GM21423 (cell line): ENCODE measurements at regions not wholly inside any gene's neighbourhood (a gene's known extent, or its start where the extent isn't known, plus 50 kb on each side); places are given as distances from the start of the nearest gene placed in this dataset.

Experiments used
- ATAC-seq: cut with Tn5 transposase; IDR thresholded peaks from one replicate; pipeline ENCODE4 v1.9.1; 2021; ENCODE audit warnings: mild to moderate bottlenecking, moderate library complexity; ENCODE audit not compliant: unreplicated experiment

GRCh38 chr4:89439533-89439932 lies 131.9 kb upstream of the GPRIN3 start:
- no peak for ATAC-seq

DNA sequence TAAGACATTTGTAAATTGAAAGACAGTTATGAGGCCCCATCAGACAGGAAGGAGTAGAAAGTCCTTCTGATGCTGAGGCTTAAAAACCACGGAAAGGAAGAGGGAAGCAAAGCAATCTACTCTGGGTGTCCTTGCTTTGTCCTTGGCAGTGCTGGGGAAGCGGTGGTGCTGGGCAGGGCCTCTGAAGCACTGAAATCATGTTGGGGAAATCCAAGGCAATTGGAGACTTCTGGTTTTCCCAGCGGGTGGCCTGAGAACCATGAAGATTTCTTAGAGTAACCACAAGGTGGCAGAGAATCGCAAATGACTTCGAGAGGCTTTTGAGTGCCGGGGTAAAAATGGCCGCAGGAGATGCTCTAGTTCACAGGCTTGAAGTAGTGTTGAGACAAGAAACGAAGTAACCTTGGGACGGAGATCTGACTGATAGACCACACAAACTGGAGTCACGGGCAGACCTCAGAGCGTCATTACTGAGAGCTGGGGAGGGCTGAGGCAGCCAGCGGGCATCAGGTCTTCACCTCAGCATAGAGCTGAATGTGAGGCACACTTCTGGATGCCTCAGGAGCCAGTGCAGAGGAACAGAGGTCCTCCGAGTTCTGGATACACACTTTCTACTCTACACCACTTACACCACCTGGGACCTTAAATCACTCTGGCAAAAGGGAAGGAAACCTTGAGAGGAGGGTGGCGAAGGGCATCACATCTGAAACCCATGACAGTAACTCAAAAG lies 130.7 kb upstream of the GPRIN3 start:
- peak; percentile 66 for ATAC-seq

GRCh38 chr4:89434364-89434988 lies 126.9 kb upstream of the GPRIN3 start:
- ATAC-seq, result peak; percentile 68

DNA sequence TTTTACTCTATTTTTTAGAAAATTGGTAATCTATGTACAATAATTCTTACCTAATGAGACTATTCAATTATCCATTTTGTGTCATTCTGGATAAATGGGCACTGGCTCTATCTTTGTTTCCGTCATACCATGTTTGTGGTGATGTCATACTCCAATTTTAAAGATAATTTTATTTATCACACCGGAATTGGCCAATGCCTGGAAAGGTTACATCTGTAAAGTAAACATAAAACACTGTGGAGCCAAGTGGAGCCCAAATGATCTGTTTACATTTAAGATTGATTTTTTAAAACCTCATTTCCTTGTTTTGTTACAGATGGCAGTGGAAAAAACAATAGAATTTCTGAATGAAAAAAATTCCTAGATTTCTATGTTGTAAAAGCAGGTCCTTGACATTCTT lies 120.2 kb upstream of the GPRIN3 start:
- no peak for ATAC-seq

GRCh38 chr4:89425023-89425422 lies 117.4 kb upstream of the GPRIN3 start:
- ATAC-seq, result no peak

- ATAC-seq, result no peak
Observed at GRCh38 chr4:89422441-89422990, 114.9 kb upstream of the GPRIN3 start.

DNA sequence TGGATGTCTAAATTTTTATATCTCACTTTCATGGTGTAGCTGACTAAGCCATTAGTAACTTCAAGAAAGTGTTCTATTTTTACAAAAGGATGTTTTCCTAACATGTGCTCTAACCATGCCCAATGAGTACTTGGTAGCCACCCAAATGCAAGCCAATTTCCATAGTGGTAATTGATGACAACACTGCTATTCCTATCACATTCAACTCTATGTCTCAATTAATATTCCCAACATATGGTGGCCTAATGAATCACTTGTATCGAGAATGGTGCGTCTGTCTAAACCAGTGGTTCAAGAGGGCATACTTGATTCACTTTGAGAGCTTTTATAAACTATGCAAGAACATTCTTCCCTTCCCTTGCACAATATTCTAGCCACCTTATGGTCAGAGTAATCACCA lies 112.9 kb upstream of the GPRIN3 start:
- ATAC-seq, result no peak

DNA sequence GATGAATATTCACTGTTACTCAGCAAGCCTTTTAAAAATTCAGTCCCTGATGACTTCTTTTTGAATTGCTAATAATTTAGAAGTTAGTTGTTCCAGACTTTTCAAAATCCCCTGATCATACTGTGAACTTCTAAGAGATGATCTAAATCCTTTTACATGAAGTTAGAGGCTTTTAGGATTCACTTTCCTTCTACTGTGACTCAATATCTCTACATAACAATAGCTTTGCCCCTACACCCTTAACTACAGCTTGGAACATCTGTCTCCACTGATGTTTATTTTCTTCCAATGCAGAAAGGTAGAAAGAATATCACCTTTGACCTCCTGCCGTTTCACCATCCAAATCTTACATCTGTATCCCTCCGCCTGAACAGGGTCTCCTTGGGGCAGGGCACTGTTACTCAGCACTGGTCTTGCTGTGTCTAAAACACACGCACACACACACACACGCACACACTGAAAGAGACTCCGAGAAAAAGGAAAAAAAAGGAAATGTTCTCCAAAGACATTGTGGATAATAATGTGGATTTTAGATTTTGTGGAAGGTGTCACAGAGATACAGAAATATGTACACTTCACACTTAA lies 111.6 kb upstream of the GPRIN3 start:
- no peak for ATAC-seq

GRCh38 chr4:89416960-89417359 lies 109.4 kb upstream of the GPRIN3 start:
- ATAC-seq, result no peak

- ATAC-seq, result no peak
Observed at GRCh38 chr4:89413518-89413917, 105.9 kb upstream of the GPRIN3 start.

- no peak for ATAC-seq
Observed at GRCh38 chr4:89411539-89412309, 104.1 kb upstream of the GPRIN3 start.

- no peak for ATAC-seq
Observed at GRCh38 chr4:89410687-89411086, 103.1 kb upstream of the GPRIN3 start.

DNA sequence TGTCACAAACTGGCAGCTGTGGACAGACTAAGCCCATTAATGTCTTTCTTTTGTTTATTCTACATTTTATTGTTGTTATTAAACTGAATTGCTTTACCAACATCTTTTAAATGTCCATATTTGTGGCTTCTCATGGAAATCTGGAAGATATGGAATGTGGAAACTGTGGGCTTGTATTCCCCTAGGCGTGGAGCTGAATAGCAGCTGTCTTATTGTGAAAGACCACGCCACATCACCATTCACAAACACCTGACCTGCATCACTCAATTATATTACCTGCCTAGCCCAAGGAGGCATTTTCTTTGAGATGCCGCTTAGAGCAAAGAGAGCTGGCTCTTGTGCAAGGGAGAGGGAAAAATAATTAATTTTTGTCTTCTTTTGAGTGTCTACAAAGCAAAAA lies 96.9 kb upstream of the GPRIN3 start:
- no peak for ATAC-seq

- no peak for ATAC-seq
Observed at GRCh38 chr4:89403826-89404225, 96.2 kb upstream of the GPRIN3 start.

- ATAC-seq, result no peak
Observed at GRCh38 chr4:89400287-89401035, 92.9 kb upstream of the GPRIN3 start.

DNA sequence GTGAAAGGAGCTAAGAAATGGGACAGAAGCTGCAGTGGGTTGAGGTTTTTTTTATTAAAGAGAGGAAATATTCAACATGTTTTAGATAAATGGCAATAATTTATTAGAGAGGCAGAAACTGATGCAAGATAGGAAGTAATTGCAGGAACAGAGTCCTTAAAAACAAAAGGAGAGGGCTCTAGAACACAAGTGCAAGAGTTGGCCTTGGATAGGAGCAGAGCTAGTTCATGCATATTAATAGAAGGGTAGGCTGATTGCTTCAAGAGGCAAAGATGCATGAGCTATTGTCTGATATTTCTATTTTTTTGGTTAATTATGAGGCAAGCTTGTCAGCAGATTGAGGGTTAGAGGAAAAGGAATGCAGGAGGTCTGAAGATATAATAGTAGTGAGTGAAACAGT lies 91.0 kb upstream of the GPRIN3 start:
- ATAC-seq, result no peak

- no peak for ATAC-seq
Observed at GRCh38 chr4:89398146-89398545, 90.5 kb upstream of the GPRIN3 start.

DNA sequence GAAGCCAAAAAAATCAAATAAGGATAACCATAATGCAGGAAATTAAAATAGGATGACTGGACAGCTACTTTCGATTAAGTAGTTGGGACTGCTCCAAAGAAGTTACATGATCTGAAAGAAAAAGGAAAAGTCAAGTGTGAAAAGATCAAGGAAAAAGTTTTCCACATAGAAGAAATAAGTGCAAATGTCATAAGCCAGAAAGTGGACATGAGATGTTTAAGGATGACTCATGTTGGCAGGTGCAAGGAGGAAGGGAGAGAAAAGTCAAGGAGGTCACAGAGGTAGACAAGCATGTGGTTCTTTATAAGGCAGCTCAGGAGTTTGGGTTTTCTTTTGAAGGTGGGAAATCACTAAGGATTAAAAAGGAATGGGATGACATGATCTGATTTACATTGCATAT lies 89.8 kb upstream of the GPRIN3 start:
- ATAC-seq, result no peak

GRCh38 chr4:89382439-89382838 lies 74.8 kb upstream of the GPRIN3 start:
- no peak for ATAC-seq

- no peak for ATAC-seq
Observed at GRCh38 chr4:89380980-89381379, 73.4 kb upstream of the GPRIN3 start.
